ENCODE measurements at regions not wholly inside any gene's neighbourhood (a gene's known extent, or its start where the extent isn't known, plus 50 kb on each side); places are given as distances from the start of the nearest gene placed in this dataset.

DNA sequence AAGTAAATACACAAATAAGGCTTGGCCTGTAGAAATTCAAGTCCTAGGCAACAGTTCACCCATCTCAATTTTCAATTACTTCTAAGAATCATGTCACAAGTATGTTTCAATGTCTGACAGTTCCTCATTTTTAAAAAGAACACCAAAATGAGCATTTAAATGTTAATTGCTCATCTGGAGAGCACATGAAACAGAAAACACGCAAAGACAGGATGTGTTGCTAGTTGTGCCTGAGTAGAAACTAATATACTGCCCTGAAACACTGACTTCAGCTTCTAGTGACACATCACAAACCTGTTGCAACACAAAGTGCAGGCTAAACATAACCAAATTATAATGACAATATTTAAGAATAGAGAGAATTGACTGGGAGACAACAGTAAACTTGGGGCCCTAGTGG, 167.3 kb upstream of the THBS1 start:
- no peaks in the 10 kb centered on the region for H3K27me3 Mint-ChIP-seq (ENCODE audit: unreplicated experiment)
- no peak overlapping the region for H3K27ac Mint-ChIP-seq (ENCODE audit: unreplicated experiment)
- peaks cover 4% of the 10 kb centered on the region for H3K9me3 Mint-ChIP-seq (ENCODE audit: unreplicated experiment)
- H3K4me1 Mint-ChIP-seq (ENCODE audit: unreplicated experiment), result no peaks in the 10 kb centered on the region
- no peak for DNase-seq (ENCODE audit: extremely low spot score, unreplicated experiment)
- no peak for TF ChIP-seq CTCF (IDR thresholded peaks at IDR 0.05)
- H3K4me3 Mint-ChIP-seq (ENCODE audit: unreplicated experiment), result no peak overlapping the region
- H3K36me3 Mint-ChIP-seq (ENCODE audit: unreplicated experiment), result peaks cover 3% of the 10 kb centered on the region

GRCh38 chr15:39414201-39414600, 166.7 kb upstream of the THBS1 start:
- Mint-ChIP-seq H3K4me3 (ENCODE audit: unreplicated experiment) (no peak overlapping the region), H3K27ac (ENCODE audit: unreplicated experiment) (no peak overlapping the region), H3K9me3 (ENCODE audit: unreplicated experiment) (peaks cover 4% of the 10 kb centered on the region), H3K27me3 (ENCODE audit: unreplicated experiment) (no peaks in the 10 kb centered on the region), H3K4me1 (ENCODE audit: unreplicated experiment) (no peaks in the 10 kb centered on the region), H3K36me3 (ENCODE audit: unreplicated experiment) (peaks cover 3% of the 10 kb centered on the region)
- no peak for TF ChIP-seq CTCF (IDR thresholded peaks at IDR 0.05)
- no peak for DNase-seq (ENCODE audit: extremely low spot score, unreplicated experiment)

GRCh38 chr15:39415634-39416033, 165.2 kb upstream of the THBS1 start:
- no peak for TF ChIP-seq CTCF (IDR thresholded peaks at IDR 0.05)
- Mint-ChIP-seq H3K4me3 (ENCODE audit: unreplicated experiment) (no peak overlapping the region), H3K4me1 (ENCODE audit: unreplicated experiment) (peaks cover 4% of the 10 kb centered on the region), H3K9me3 (ENCODE audit: unreplicated experiment) (peaks cover 4% of the 10 kb centered on the region), H3K27ac (ENCODE audit: unreplicated experiment) (no peak overlapping the region), H3K36me3 (ENCODE audit: unreplicated experiment) (peaks cover 3% of the 10 kb centered on the region), H3K27me3 (ENCODE audit: unreplicated experiment) (no peaks in the 10 kb centered on the region)
- DNase-seq (ENCODE audit: extremely low spot score, unreplicated experiment), result no peak

- Mint-ChIP-seq H3K36me3 (ENCODE audit: unreplicated experiment) (peaks cover 3% of the 10 kb centered on the region), H3K9me3 (ENCODE audit: unreplicated experiment) (peaks cover 4% of the 10 kb centered on the region), H3K4me3 (ENCODE audit: unreplicated experiment) (no peak overlapping the region), H3K27ac (ENCODE audit: unreplicated experiment) (no peak overlapping the region), H3K27me3 (ENCODE audit: unreplicated experiment) (no peaks in the 10 kb centered on the region), H3K4me1 (ENCODE audit: unreplicated experiment) (peaks cover 4% of the 10 kb centered on the region)
- no peak for TF ChIP-seq CTCF (IDR thresholded peaks at IDR 0.05)
- DNase-seq (ENCODE audit: extremely low spot score, unreplicated experiment), result no peak
Observed at GRCh38 chr15:39416258-39416657, 164.6 kb upstream of the THBS1 start.

- peaks cover 4% of the 10 kb centered on the region for H3K9me3 Mint-ChIP-seq (ENCODE audit: unreplicated experiment)
Observed at GRCh38 chr15:39417366-39418134, 163.3 kb upstream of the THBS1 start.

More at GRCh38 chr15:39417366-39418134, 163.3 kb upstream of the THBS1 start:
- H3K36me3 Mint-ChIP-seq (ENCODE audit: unreplicated experiment), result peaks cover 3% of the 10 kb centered on the region
- no peak for TF ChIP-seq CTCF (IDR thresholded peaks at IDR 0.05)
- no peaks in the 10 kb centered on the region for H3K27me3 Mint-ChIP-seq (ENCODE audit: unreplicated experiment)
- H3K4me1 Mint-ChIP-seq (ENCODE audit: unreplicated experiment), result peaks cover 4% of the 10 kb centered on the region
- H3K27ac Mint-ChIP-seq (ENCODE audit: unreplicated experiment), result no peak overlapping the region
- no peak overlapping the region for H3K4me3 Mint-ChIP-seq (ENCODE audit: unreplicated experiment)
- no peak for DNase-seq (ENCODE audit: extremely low spot score, unreplicated experiment)

Measured in osteocyte (in vitro differentiated cells).